NCI-H2171 (cell line): ENCODE measurements at regions not wholly inside any gene's neighbourhood (a gene's known extent, or its start where the extent isn't known, plus 50 kb on each side); places are given as distances from the start of the nearest gene placed in this dataset.
"Not testable (repeated sequence)": the region's sequence is repeated elsewhere in the genome, so short reads cannot be mapped to it uniquely, and the experiment has no call there.

Experiments used
- DNase-seq: peaks from one replicate; lab custom pipeline; 2025; lab: John Stamatoyannopoulos, UW

- no peak for DNase-seq
Observed at GRCh38 chr2:81050580-81051095, 746.1 kb upstream of the LRRTM1 start.

GRCh38 chr2:81043681-81044080, 739.1 kb upstream of the LRRTM1 start:
- no peak for DNase-seq

- no peak for DNase-seq
Observed at GRCh38 chr2:81007104-81007503, 702.6 kb upstream of the LRRTM1 start.

GRCh38 chr2:81002906-81003305, 698.4 kb upstream of the LRRTM1 start:
- DNase-seq: no peak

GRCh38 chr2:80987466-80987865, 682.9 kb upstream of the LRRTM1 start:
- no peak for DNase-seq

GRCh38 chr2:80969900-80970299, 665.3 kb upstream of the LRRTM1 start:
- DNase-seq: no peak

GRCh38 chr2:80968450-80968849, 663.9 kb upstream of the LRRTM1 start:
- DNase-seq: no peak

GRCh38 chr2:80947601-80948130, 643.1 kb upstream of the LRRTM1 start:
- DNase-seq: no peak

- DNase-seq: no peak
Observed at GRCh38 chr2:80943487-80943886, 638.9 kb upstream of the LRRTM1 start.

GRCh38 chr2:80942766-80943165, 638.2 kb upstream of the LRRTM1 start:
- no peak for DNase-seq

- no peak for DNase-seq
Observed at GRCh38 chr2:80938463-80938862, 633.9 kb upstream of the LRRTM1 start.

- not testable (repeated sequence) for DNase-seq
Observed at GRCh38 chr2:80931820-80932219, 627.3 kb upstream of the LRRTM1 start.

- no peak for DNase-seq
Observed at GRCh38 chr2:80930777-80931176, 626.2 kb upstream of the LRRTM1 start.

- DNase-seq: no peak
Observed at GRCh38 chr2:80926168-80926567, 621.6 kb upstream of the LRRTM1 start.

- DNase-seq: no peak
Observed at GRCh38 chr2:80896576-80896975, 592.0 kb upstream of the LRRTM1 start.

- DNase-seq: no peak
Observed at GRCh38 chr2:80894486-80894885, 589.9 kb upstream of the LRRTM1 start.

- DNase-seq: no peak
Observed at GRCh38 chr2:80893711-80894110, 589.2 kb upstream of the LRRTM1 start.

- DNase-seq: no peak
Observed at GRCh38 chr2:80889009-80889408, 584.5 kb upstream of the LRRTM1 start.

- DNase-seq: no peak
Observed at GRCh38 chr2:80887841-80888378, 583.4 kb upstream of the LRRTM1 start.

- DNase-seq: no peak
Observed at GRCh38 chr2:80874374-80874773, 569.8 kb upstream of the LRRTM1 start.

- no peak for DNase-seq
Observed at GRCh38 chr2:80869858-80870438, 565.4 kb upstream of the LRRTM1 start.

- DNase-seq: no peak
Observed at GRCh38 chr2:80863147-80863714, 558.7 kb upstream of the LRRTM1 start.

- no peak for DNase-seq
Observed at GRCh38 chr2:80858965-80859364, 554.4 kb upstream of the LRRTM1 start.

- DNase-seq: no peak
Observed at GRCh38 chr2:80856227-80856626, 551.7 kb upstream of the LRRTM1 start.
